ENCODE measurements at regions not wholly inside any gene's neighbourhood (a gene's known extent, or its start where the extent isn't known, plus 50 kb on each side); places are given as distances from the start of the nearest gene placed in this dataset.

- no peaks in the 10 kb centered on the region for H3K36me3 ChIP-seq (replicated peaks in 1 of 2; ENCODE audit: insufficient read depth in 1 of 2, low read depth in 2 of 2)
- DNase-seq, result peak in 1 of 4 donors; percentile 28
- 47% methylated on average over 13 of the region's 13 CpGs for WGBS, 2 donors
- peak; percentile 17 for ATAC-seq
- peak overlapping the region; percentile 34 to 77 (median 74) for H3K27ac ChIP-seq
- intact Hi-C loops (cut with DNase I), result no loop called here
- no peak overlapping the region for H3K4me3 ChIP-seq
- TF ChIP-seq CTCF (IDR thresholded peaks at IDR 0.05) (no peak), POLR2A (IDR thresholded peaks at IDR 0.05) (peak in 1 of 3 donors; percentile 27)
- peaks cover 53% of the 10 kb centered on the region for H3K4me1 ChIP-seq
- no peaks in the 10 kb centered on the region for H3K27me3 ChIP-seq
- H3K9me3 ChIP-seq, result no peaks in the 10 kb centered on the region
Measured at GRCh38 chr15:62886431-62887071, 156.0 kb upstream of the TPM1 start.

- peak overlapping the region; percentile 34 to 77 (median 74) for H3K27ac ChIP-seq
- DNase-seq (no peak), ATAC-seq (no peak)
- H3K27me3 ChIP-seq, result no peaks in the 10 kb centered on the region
- 47 to 56% methylated on average over 7 of the region's 7 CpGs for WGBS, 2 donors
- peaks cover 53% of the 10 kb centered on the region for H3K4me1 ChIP-seq
- intact Hi-C loops (cut with DNase I), result no loop called here
- H3K9me3 ChIP-seq, result no peaks in the 10 kb centered on the region
- TF ChIP-seq POLR2A (IDR thresholded peaks at IDR 0.05) (no peak), CTCF (IDR thresholded peaks at IDR 0.05) (no peak)
- no peak overlapping the region for H3K4me3 ChIP-seq
- H3K36me3 ChIP-seq (replicated peaks in 1 of 2; ENCODE audit: insufficient read depth in 1 of 2, low read depth in 2 of 2), result no peaks in the 10 kb centered on the region
Measured at GRCh38 chr15:62887113-62887570, 155.4 kb upstream of the TPM1 start.

GRCh38 chr15:62888623-62889022 lies 153.9 kb upstream of the TPM1 start:
- no peaks in the 10 kb centered on the region for H3K36me3 ChIP-seq (replicated peaks in 1 of 2; ENCODE audit: insufficient read depth in 1 of 2, low read depth in 2 of 2)
- intact Hi-C loops (cut with DNase I), result no loop called here
- peak overlapping the region in 2 of 4 donors; percentile 88 to 91 for H3K27ac ChIP-seq
- no peaks in the 10 kb centered on the region for H3K9me3 ChIP-seq
- peaks cover 53% of the 10 kb centered on the region for H3K4me1 ChIP-seq
- WGBS, 2 donors, result 71 to 92% methylated on average over 3 of the region's 3 CpGs
- ATAC-seq (no peak), DNase-seq (no peak)
- TF ChIP-seq CTCF (IDR thresholded peaks at IDR 0.05) (no peak), POLR2A (IDR thresholded peaks at IDR 0.05) (no peak)
- no peak overlapping the region for H3K4me3 ChIP-seq
- no peaks in the 10 kb centered on the region for H3K27me3 ChIP-seq

- H3K9me3 ChIP-seq, result no peaks in the 10 kb centered on the region
- 84 to 90% methylated on average over 7 of the region's 7 CpGs for WGBS, 2 donors
Measured at GRCh38 chr15:62889141-62889661, 153.3 kb upstream of the TPM1 start.

More at GRCh38 chr15:62889141-62889661, 153.3 kb upstream of the TPM1 start:
- DNase-seq (no peak), ATAC-seq (no peak)
- Histone ChIP-seq H3K4me1 (peaks cover 53% of the 10 kb centered on the region), H3K36me3 (replicated peaks in 1 of 2; ENCODE audit: insufficient read depth in 1 of 2, low read depth in 2 of 2) (no peaks in the 10 kb centered on the region), H3K27me3 (no peaks in the 10 kb centered on the region), H3K27ac (peak overlapping the region in 3 of 4 donors; percentile 74 to 91 (median 88)), H3K4me3 (no peak overlapping the region)
- intact Hi-C loops (cut with DNase I), result no loop called here
- TF ChIP-seq POLR2A (IDR thresholded peaks at IDR 0.05), result no peak
- TF ChIP-seq CTCF (IDR thresholded peaks at IDR 0.05), result no peak

All from body of pancreas (tissue), 4 donors.